T-helper 17 cell (primary cell): ENCODE measurements at regions not wholly inside any gene's neighbourhood (a gene's known extent, or its start where the extent isn't known, plus 50 kb on each side); places are given as distances from the start of the nearest gene placed in this dataset.
"Not testable (repeated sequence)": the region's sequence is repeated elsewhere in the genome, so short reads cannot be mapped to it uniquely, and the experiment has no call there.

ENCODE experiments used
- ATAC-seq: fragments of 150-1000 bp; cut with Tn5 transposase; 2 replicates; pipeline ENCODE4 v1.10.0; 2021; ENCODE audit warnings: mild to moderate bottlenecking, moderate library complexity
- DNase-seq, 3 donors: peaks; one replicate each; pipeline versions ENCODE4 v3.0.0 to v3.0.0-alpha.2; 2020 to 2021
- H3K9me3 ChIP-seq: one replicate; pipeline ENCODE4 v1.7.0; 2013; ENCODE audit warnings: low read length, mild to moderate bottlenecking; ENCODE audit not compliant: control insufficient read depth, poor library complexity, severe bottlenecking
- H3K27ac Mint-ChIP-seq: one replicate; pipeline ENCODE4 v1.8.0; 2022; ENCODE audit warnings: mild to moderate bottlenecking, moderate library complexity, mixed read lengths
- H3K27me3 Mint-ChIP-seq: one replicate; pipeline ENCODE4 v1.8.0; 2022; ENCODE audit warnings: mixed read lengths
- H3K36me3 Mint-ChIP-seq: one replicate; pipeline ENCODE4 v1.8.0; 2022; ENCODE audit warnings: low read depth, mixed read lengths
- H3K4me1 Mint-ChIP-seq: one replicate; pipeline ENCODE4 v1.8.0; 2022; ENCODE audit warnings: mild to moderate bottlenecking, mixed read lengths
- H3K4me3 Mint-ChIP-seq: one replicate; pipeline ENCODE4 v1.8.0; 2022; ENCODE audit warnings: mild to moderate bottlenecking, moderate library complexity, mixed read lengths

DNA sequence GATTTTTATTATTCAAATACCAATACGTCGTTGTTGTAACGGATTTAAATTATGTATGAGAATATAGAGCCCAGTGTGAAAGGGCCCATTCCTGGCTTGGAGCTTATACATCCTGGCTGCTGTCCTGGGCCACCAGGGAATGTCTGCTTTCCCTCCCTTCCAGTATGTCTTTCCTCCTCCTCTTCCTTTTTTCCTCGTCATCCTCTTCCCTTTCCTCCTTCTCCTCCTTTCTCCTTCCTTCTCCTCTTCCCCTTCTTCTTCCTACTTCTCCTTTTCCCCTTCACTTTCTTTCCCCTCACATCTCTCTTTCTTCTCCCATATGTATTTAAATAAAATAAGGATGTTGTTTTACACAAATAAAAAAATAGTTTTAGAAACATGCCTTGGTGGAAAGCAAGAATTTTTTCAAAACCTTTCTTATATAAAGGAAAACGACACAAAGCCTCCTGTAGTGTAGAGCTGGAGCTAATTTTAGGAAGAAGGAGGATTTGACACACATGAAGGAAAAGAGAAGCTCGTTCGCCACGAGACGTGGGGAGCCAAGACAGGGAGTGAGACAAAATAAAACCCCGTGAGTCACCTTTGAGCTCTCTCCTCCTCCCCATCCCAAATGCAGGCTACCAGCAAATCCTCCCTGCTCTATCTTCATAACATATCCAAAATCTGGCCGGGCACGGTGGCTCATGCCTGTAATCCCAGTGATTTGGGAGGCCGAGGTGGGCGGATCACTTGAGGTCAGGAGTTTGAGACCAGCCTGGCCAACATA is 301.1 kb upstream of the LYZL1 start:
- Mint-ChIP-seq H3K27me3 (peaks cover 32% of the 10 kb centered on the region), H3K4me3 (no peak overlapping the region), H3K36me3 (no peaks in the 10 kb centered on the region), H3K27ac (no peak overlapping the region), H3K4me1 (peaks cover 2% of the 10 kb centered on the region)
- DNase-seq, result no peak
- ATAC-seq, result no peak
- no peaks in the 10 kb centered on the region for H3K9me3 ChIP-seq

GRCh38 chr10:28988980-28989379 is 299.9 kb upstream of the LYZL1 start:
- no peak for ATAC-seq

GRCh38 chr10:28991333-28992270 is 297.3 kb upstream of the LYZL1 start:
- Mint-ChIP-seq H3K36me3 (no peaks in the 10 kb centered on the region), H3K4me1 (no peaks in the 10 kb centered on the region), H3K27ac (no peak overlapping the region), H3K27me3 (peaks cover 31% of the 10 kb centered on the region), H3K4me3 (no peak overlapping the region)
- DNase-seq (peak in 1 of 3 donors; percentile 9), ATAC-seq (no peak)
- no peaks in the 10 kb centered on the region for H3K9me3 ChIP-seq

More at GRCh38 chr10:28988980-28989379, 299.9 kb upstream of the LYZL1 start:
- no peak overlapping the region for H3K4me3 Mint-ChIP-seq
- DNase-seq, result no peak
- H3K27me3 Mint-ChIP-seq, result peaks cover 26% of the 10 kb centered on the region
- no peaks in the 10 kb centered on the region for H3K9me3 ChIP-seq
- H3K4me1 Mint-ChIP-seq, result peaks cover 2% of the 10 kb centered on the region
- H3K36me3 Mint-ChIP-seq, result no peaks in the 10 kb centered on the region
- no peak overlapping the region for H3K27ac Mint-ChIP-seq

DNA sequence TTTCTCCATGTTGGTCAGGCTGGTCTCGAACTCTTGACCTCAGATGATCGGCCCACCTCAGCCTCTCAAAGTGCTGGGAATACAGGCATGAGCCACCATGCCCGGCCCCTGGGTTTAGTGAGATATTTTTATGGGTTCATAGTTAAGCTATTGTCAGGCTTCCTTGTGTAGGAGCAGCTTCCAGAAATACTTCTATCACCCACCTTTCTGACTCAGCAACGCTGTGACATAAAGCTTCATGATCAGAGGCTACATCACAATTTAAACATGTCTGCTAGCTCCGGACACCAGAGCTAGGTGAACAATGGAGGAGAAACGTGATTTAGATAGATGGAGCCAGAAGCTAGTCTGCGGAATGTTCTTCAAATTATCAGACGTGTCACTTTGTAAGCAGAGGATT is 295.8 kb upstream of the LYZL1 start:
- H3K36me3 Mint-ChIP-seq, result no peaks in the 10 kb centered on the region
- no peaks in the 10 kb centered on the region for H3K4me1 Mint-ChIP-seq
- ATAC-seq, result no peak

DNA sequence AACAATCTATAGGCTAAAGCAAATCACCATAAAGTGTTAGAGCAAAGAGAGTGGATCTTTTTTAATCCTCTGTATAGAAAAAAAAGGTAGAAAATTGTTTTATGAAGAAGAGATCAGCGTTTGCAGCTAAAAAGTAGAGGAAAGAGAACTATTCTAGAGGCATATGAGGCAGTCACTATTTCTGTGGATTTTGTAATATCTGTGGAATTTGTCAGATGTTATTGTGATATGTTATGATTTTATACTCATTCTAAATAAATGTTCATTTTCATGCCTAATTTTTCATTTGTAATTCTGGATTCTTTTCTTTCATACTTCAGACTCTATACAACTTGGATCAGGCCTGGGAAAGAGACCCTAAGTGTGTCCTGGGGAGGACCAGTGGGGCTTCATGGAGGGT is 295.0 kb upstream of the LYZL1 start:
- no peak overlapping the region for H3K27ac Mint-ChIP-seq
- ATAC-seq (no peak), DNase-seq (no peak)
- H3K4me1 Mint-ChIP-seq, result no peaks in the 10 kb centered on the region
- no peak overlapping the region for H3K4me3 Mint-ChIP-seq
- peaks cover 34% of the 10 kb centered on the region for H3K27me3 Mint-ChIP-seq
- H3K9me3 ChIP-seq, result no peaks in the 10 kb centered on the region
- no peaks in the 10 kb centered on the region for H3K36me3 Mint-ChIP-seq

More for the DNA sequence above, 295.8 kb upstream of the LYZL1 start:
- Mint-ChIP-seq H3K27ac (no peak overlapping the region), H3K27me3 (peaks cover 35% of the 10 kb centered on the region), H3K4me3 (no peak overlapping the region)
- H3K9me3 ChIP-seq, result no peaks in the 10 kb centered on the region
- no peak for DNase-seq

GRCh38 chr10:28994802-28995201 is 294.1 kb upstream of the LYZL1 start:
- not testable (repeated sequence) for H3K27ac Mint-ChIP-seq, ATAC-seq, H3K4me1 Mint-ChIP-seq, H3K4me3 Mint-ChIP-seq, H3K36me3 Mint-ChIP-seq, DNase-seq, H3K9me3 ChIP-seq
- peaks cover 25% of the 10 kb centered on the region for H3K27me3 Mint-ChIP-seq

DNA sequence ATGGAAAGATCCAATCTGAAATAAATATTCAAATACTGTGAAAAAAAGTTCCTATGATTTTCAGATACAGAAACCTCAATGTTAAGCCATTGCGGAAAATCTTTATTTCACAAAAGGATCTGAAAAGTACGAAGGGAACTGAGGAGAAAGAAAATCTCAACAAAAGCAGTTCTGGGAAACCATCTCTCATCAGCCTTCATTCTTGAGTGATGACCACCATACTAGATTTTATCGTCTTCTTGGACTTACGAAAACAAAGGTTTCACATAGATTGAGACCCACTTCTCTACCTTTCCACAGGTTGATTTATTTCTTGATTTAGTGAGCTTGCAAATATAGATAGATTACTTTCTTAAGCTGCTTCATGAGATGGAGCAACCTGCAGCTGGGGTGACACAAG is 293.4 kb upstream of the LYZL1 start:
- H3K27me3 Mint-ChIP-seq, result peaks cover 18% of the 10 kb centered on the region
- H3K4me3 Mint-ChIP-seq, result no peak overlapping the region
- no peak for ATAC-seq
- H3K9me3 ChIP-seq, result no peaks in the 10 kb centered on the region
- H3K27ac Mint-ChIP-seq, result no peak overlapping the region
- no peaks in the 10 kb centered on the region for H3K36me3 Mint-ChIP-seq
- DNase-seq, result no peak
- H3K4me1 Mint-ChIP-seq, result no peaks in the 10 kb centered on the region

DNA sequence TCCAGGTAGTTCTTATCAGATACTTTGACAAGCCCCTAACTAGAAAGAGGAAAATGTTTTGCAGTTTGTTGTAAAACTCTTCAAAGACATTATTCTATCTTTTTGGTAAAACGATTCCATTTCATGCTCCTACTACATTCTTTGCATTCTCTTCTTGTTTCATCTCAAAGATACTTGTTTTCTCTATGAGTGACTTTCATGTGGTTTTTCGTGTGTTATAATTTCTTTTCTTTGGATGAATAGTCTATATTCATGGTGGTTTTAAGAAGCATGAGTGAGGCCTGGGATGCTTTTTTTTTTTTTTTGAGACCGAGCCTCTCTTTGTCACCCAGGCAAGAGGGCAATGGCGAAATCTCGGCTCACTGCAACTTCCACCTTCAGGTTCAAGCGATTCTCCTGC is 292.5 kb upstream of the LYZL1 start:
- DNase-seq (no peak), ATAC-seq (no peak)
- H3K9me3 ChIP-seq, result no peaks in the 10 kb centered on the region
- Mint-ChIP-seq H3K4me1 (no peaks in the 10 kb centered on the region), H3K4me3 (no peak overlapping the region), H3K36me3 (no peaks in the 10 kb centered on the region), H3K27ac (no peak overlapping the region), H3K27me3 (peaks cover 15% of the 10 kb centered on the region)

DNA sequence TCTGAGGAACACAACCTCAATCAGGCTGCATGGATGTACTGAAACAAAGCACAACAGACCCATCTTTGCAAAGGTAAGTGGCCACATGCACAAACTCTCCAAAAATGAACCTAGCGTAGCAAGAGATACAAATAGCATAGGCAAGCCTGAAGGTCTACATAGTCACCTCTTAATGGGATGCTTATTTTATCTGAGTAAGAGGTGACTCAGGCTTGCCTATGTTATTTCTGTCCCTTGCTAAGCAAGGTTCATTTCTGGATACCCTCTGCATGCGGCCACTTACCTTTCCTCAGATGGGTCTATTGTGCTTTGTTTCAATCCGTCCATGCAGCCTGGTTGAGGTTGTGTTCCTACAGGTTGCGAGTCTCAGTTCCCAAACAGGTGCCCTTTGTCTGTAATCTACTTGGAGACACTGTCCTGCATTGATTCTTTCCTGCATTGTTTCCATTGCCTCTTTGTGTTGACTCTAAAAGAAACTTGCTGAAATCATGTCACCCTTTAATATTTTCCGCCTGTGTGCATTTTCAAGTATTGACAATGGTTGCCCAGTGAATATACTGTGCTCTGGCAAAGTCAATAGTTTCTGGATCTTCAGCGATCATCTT is 291.8 kb upstream of the LYZL1 start:
- no peaks in the 10 kb centered on the region for H3K4me1 Mint-ChIP-seq
- no peaks in the 10 kb centered on the region for H3K36me3 Mint-ChIP-seq
- no peaks in the 10 kb centered on the region for H3K9me3 ChIP-seq
- no peak for ATAC-seq
- no peak for DNase-seq
- H3K27me3 Mint-ChIP-seq, result peaks cover 18% of the 10 kb centered on the region
- no peak overlapping the region for H3K27ac Mint-ChIP-seq
- H3K4me3 Mint-ChIP-seq, result no peak overlapping the region

DNA sequence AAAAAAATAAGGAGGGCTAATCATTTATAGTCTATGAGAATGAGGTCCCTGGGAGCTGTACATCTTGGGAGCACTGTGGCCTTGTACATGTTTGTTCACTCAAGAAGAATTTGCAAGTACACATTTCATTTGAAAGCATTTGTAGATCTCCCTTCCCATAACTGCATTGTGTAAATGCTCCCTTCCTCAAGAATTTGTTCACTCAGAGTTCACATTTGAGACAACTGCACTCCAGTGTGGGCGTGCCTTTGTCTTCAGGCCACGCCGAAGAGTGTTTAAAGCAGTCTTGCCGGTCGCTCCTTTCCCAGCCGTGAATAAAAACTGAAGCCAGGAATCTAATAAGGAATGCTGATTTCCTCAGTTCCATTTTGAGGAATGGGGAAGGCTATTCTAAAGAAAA is 291.1 kb upstream of the LYZL1 start:
- H3K9me3 ChIP-seq, result no peaks in the 10 kb centered on the region
- H3K4me3 Mint-ChIP-seq, result no peak overlapping the region
- no peak for ATAC-seq
- no peak overlapping the region for H3K27ac Mint-ChIP-seq
- H3K4me1 Mint-ChIP-seq, result no peaks in the 10 kb centered on the region
- DNase-seq, result no peak
- H3K36me3 Mint-ChIP-seq, result no peaks in the 10 kb centered on the region
- peaks cover 23% of the 10 kb centered on the region for H3K27me3 Mint-ChIP-seq

DNA sequence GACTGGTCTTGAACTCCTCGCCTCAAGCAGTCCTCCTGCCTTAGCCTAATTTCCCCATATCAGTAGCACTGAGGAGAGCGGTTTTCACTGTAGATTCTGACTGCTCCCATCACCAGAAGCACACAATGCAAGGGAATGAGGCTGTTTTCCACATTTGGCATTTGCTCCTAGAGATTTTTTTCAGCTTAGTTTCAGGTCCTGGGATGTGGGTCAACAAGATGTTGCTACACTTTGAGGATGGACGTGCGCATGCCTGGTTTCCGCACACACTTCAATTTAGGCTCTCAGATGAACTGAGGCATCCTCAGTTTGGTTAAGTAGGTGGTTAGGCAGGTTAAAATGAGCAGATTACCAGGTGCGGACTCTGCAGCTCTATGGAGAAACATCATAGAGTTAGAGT is 287.1 kb upstream of the LYZL1 start:
- Mint-ChIP-seq H3K4me1 (no peaks in the 10 kb centered on the region), H3K36me3 (no peaks in the 10 kb centered on the region), H3K27me3 (peaks cover 17% of the 10 kb centered on the region), H3K4me3 (no peak overlapping the region), H3K27ac (no peak overlapping the region)
- H3K9me3 ChIP-seq, result no peaks in the 10 kb centered on the region
- no peak for ATAC-seq
- DNase-seq, result no peak

GRCh38 chr10:29003014-29003413 is 285.9 kb upstream of the LYZL1 start:
- not testable (repeated sequence) for H3K27ac Mint-ChIP-seq, H3K4me1 Mint-ChIP-seq, H3K9me3 ChIP-seq, H3K36me3 Mint-ChIP-seq, H3K4me3 Mint-ChIP-seq, DNase-seq, ATAC-seq
- peaks cover 19% of the 10 kb centered on the region for H3K27me3 Mint-ChIP-seq

- Mint-ChIP-seq H3K4me1 (no peaks in the 10 kb centered on the region), H3K4me3 (no peak overlapping the region), H3K27me3 (peaks cover 17% of the 10 kb centered on the region), H3K27ac (no peak overlapping the region), H3K36me3 (no peaks in the 10 kb centered on the region)
- ATAC-seq (no peak), DNase-seq (no peak)
- H3K9me3 ChIP-seq, result no peaks in the 10 kb centered on the region
Measured at GRCh38 chr10:29005988-29006387, 282.9 kb upstream of the LYZL1 start.
